ENCODE measurements at regions not wholly inside any gene's neighbourhood (a gene's known extent, or its start where the extent isn't known, plus 50 kb on each side); places are given as distances from the start of the nearest gene placed in this dataset.

DNA sequence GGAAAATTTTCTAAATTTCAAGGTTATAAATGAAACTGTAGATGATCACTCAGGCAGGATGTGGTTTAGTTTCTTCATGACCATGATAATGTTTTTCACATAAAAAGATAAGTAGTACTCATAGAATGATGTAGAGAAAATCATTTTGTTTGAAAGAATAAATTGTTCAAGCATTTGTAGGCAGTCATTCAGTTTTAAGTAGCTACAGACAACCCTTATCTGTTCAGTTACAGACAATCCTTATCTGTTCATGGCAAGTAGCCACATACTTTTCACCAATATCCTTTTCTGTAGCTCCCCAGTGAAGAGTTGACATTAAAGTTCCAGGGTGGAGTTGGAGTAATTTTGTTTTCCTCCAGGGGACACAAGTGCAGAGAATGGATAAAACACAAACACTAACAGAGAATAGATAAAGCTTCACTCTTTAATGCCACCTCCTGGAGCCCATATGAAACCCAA lies 278.1 kb upstream of the TNC start:
- ChIA-PET POLR2A (no interaction called here), CTCF (no interaction called here)
- TF ChIP-seq, protein P1, sequence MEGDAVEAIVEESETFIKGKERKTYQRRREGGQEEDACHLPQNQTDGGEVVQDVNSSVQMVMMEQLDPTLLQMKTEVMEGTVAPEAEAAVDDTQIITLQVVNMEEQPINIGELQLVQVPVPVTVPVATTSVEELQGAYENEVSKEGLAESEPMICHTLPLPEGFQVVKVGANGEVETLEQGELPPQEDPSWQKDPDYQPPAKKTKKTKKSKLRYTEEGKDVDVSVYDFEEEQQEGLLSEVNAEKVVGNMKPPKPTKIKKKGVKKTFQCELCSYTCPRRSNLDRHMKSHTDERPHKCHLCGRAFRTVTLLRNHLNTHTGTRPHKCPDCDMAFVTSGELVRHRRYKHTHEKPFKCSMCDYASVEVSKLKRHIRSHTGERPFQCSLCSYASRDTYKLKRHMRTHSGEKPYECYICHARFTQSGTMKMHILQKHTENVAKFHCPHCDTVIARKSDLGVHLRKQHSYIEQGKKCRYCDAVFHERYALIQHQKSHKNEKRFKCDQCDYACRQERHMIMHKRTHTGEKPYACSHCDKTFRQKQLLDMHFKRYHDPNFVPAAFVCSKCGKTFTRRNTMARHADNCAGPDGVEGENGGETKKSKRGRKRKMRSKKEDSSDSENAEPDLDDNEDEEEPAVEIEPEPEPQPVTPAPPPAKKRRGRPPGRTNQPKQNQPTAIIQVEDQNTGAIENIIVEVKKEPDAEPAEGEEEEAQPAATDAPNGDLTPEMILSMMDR (IDR thresholded peaks at IDR 0.05), result no peak
- H3K4me3 Mint-ChIP-seq, result no peak overlapping the region
- intact Hi-C loops (cut with micrococcal nuclease), result loop anchor here (10.0 kb wide), 1 partner anchor 81 kb away; no protein-coding TSS in a partner anchor
- ATAC-seq (no peak), DNase-seq (no peak)
- H3K4me1 Mint-ChIP-seq (ENCODE audit: low read depth), result no peaks in the 10 kb centered on the region
- H3K27ac Mint-ChIP-seq, result no peak overlapping the region
- H3K9me3 Mint-ChIP-seq, result no peaks in the 10 kb centered on the region
- peaks cover 3% of the 10 kb centered on the region for H3K27me3 Mint-ChIP-seq
- H3K36me3 Mint-ChIP-seq (ENCODE audit: low read depth), result no peaks in the 10 kb centered on the region

DNA sequence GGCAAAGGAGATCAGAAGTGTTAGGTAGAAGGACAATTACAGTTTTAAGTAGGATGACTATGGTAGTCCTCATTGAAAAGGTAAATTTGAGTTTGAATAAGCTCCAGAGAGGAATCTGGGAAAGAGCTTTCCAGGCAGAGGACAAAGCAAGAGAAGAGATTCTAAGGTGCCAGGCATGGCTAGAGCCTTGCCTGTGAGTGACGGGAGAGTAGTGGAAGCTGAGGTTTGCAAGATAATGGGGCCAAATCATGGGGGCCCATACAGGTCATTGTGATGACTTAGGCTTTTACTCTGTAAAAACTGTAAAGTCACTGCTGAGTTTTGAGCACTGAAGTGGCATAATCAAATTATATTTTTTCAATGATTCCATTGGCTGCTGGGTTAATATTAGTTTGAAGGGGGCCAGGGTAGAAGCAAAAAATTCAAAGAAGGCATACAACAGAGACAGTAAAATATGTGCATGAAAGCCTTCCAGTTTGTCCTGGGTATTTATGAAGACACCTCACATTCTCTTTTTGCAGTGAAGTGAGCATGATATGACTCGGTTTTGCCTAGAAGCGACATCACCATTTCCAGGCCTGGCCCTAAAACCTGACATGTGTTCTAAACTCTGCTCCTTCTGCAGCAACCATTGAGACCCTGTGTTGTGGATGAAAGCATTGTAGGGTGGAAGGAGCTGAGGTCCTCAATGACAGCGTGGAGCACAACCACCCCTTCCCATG lies 279.8 kb upstream of the TNC start:
- TF ChIP-seq, protein P1 (IDR thresholded peaks at IDR 0.05), result no peak
- H3K27ac Mint-ChIP-seq, result no peak overlapping the region
- ChIA-PET POLR2A (no interaction called here), CTCF (no interaction called here)
- intact Hi-C loops (cut with micrococcal nuclease), result loop anchor here (10.0 kb wide), 1 partner anchor 83 kb away; no protein-coding TSS in a partner anchor
- peaks cover 3% of the 10 kb centered on the region for H3K27me3 Mint-ChIP-seq
- ATAC-seq (no peak), DNase-seq (no peak)
- no peaks in the 10 kb centered on the region for H3K9me3 Mint-ChIP-seq
- H3K36me3 Mint-ChIP-seq (ENCODE audit: low read depth), result no peaks in the 10 kb centered on the region
- no peaks in the 10 kb centered on the region for H3K4me1 Mint-ChIP-seq (ENCODE audit: low read depth)
- no peak overlapping the region for H3K4me3 Mint-ChIP-seq

DNA sequence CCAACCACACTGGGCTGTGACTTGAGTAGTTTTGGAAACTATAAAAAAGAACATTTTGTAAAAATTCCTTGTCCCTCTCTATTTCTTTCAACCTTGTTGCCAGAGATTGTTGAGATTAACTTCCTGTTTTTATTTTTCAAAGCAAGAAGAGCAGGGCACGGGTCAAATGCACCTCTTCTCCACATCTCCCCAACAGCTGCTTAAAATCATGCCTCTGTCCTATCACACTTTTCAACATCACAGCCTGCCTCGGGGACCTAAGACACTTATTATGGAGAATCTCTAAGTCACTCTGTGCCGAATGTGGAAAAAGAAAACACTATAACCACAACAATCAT lies 280.3 kb upstream of the TNC start:
- CTCF ChIA-PET, result no interaction called here
- H3K27me3 Mint-ChIP-seq, result peaks cover 4% of the 10 kb centered on the region
- ATAC-seq, result no peak

DNA sequence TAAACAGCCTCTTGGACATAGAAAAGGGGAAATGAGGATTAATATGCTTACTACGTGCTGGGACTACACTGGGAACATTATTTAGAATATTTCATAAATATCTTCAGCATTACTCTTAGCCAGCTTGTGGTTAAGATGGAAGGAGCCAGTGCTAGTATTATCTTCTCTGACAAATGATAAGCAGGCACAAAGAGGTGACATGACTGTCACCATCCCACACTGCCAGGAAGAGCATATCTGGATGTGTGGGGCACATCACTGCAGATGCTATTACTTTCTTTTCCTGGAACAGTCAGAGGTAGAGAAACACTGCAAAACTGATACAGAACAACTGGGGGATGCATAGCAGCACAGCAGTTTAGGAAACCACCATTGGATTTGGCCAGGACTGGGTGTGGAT lies 281.0 kb upstream of the TNC start:
- POLR2A ChIA-PET, result no interaction called here
- no peak overlapping the region for H3K4me3 Mint-ChIP-seq
- no peak for ATAC-seq

More for the DNA sequence above, 280.3 kb upstream of the TNC start:
- POLR2A ChIA-PET, result no interaction called here
- Mint-ChIP-seq H3K36me3 (ENCODE audit: low read depth) (no peaks in the 10 kb centered on the region), H3K9me3 (no peaks in the 10 kb centered on the region), H3K4me3 (no peak overlapping the region), H3K27ac (no peak overlapping the region), H3K4me1 (ENCODE audit: low read depth) (no peaks in the 10 kb centered on the region)
- TF ChIP-seq, protein P1 (IDR thresholded peaks at IDR 0.05), result no peak
- no peak for DNase-seq
- intact Hi-C loops (cut with micrococcal nuclease), result loop anchor here (10.0 kb wide), 1 partner anchor 83 kb away; no protein-coding TSS in a partner anchor

DNA sequence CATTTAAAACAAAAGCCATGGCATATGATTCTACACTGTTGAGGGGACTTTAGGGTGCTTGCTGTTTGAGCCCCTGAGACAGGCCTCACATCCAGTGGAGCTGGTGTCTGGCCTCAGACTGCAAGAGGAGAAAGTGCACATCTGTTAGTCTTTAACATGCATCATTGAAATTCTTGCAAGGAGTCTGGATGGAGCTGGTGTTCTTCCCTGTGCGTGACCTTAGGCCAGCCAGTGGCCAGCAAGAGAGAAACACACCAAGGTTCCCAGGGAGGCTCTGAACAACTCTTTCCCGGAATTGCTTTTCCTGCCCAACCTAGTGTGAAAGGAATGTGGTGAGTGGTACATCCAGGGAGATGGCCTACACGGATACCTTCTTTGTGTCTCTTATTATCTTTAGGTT lies 282.8 kb upstream of the TNC start:
- Mint-ChIP-seq H3K4me1 (ENCODE audit: low read depth) (no peaks in the 10 kb centered on the region), H3K4me3 (no peak overlapping the region), H3K9me3 (no peaks in the 10 kb centered on the region), H3K27me3 (peaks cover 7% of the 10 kb centered on the region), H3K36me3 (ENCODE audit: low read depth) (no peaks in the 10 kb centered on the region), H3K27ac (no peak overlapping the region)
- POLR2A ChIA-PET, result no interaction called here
- ATAC-seq, result no peak
- DNase-seq, result no peak
- TF ChIP-seq, protein P1 (IDR thresholded peaks at IDR 0.05), result no peak
- CTCF ChIA-PET, result no interaction called here
- intact Hi-C loops (cut with micrococcal nuclease), result no loop called here

More for the DNA sequence above, 281.0 kb upstream of the TNC start:
- H3K27ac Mint-ChIP-seq, result no peak overlapping the region
- intact Hi-C loops (cut with micrococcal nuclease), result loop anchor here (10.0 kb wide), 1 partner anchor 84 kb away; no protein-coding TSS in a partner anchor
- CTCF ChIA-PET, result no interaction called here
- H3K4me1 Mint-ChIP-seq (ENCODE audit: low read depth), result no peaks in the 10 kb centered on the region
- DNase-seq, result no peak
- H3K9me3 Mint-ChIP-seq, result no peaks in the 10 kb centered on the region
- TF ChIP-seq, protein P1 (IDR thresholded peaks at IDR 0.05), result no peak
- no peaks in the 10 kb centered on the region for H3K36me3 Mint-ChIP-seq (ENCODE audit: low read depth)
- H3K27me3 Mint-ChIP-seq, result peaks cover 4% of the 10 kb centered on the region

Data from activated CD8-positive, alpha-beta T cell treated with anti-CD3 and anti-CD28 coated beads for 36 hours (primary cell).